A549 (cell line): ENCODE measurements at regions not wholly inside any gene's neighbourhood (a gene's known extent, or its start where the extent isn't known, plus 50 kb on each side); places are given as distances from the start of the nearest gene placed in this dataset.

ENCODE experiments used
- ATAC-seq, 2 experiments: fragments of 200-7000 bp in 1 of 2; fragments of >200 bp in 1 of 2; cut with Nextera tagmentation in 1 of 2; cut with Tn5 transposase in 1 of 2; 3 replicates each; pipeline versions ENCODE4 v1.8.0 to v1.9.1; 2018 to 2020; ENCODE audit warnings: mild to moderate bottlenecking in 1 of 2, moderate library complexity in 1 of 2
- CTCF ChIA-PET: fragments of 300-600 bp; sonication (Branson Sonifier 250); formaldehyde crosslinking; extraction: SDS; loops from one replicate; lab custom pipeline; 2021; ENCODE audit warnings: antibody characterized with exemption, inconsistent platforms; lab: Yijun Ruan, JAX
- POLR2A ChIA-PET: fragments of 350-600 bp; formaldehyde crosslinking; extraction: SDS; loops from one replicate; lab custom pipeline; 2021; ENCODE audit warnings: antibody characterized with exemption, inconsistent platforms; lab: Yijun Ruan, JAX
- DNase-seq, 2 experiments: peaks; one replicate each; pipeline versions ENCODE4 v3.0.0 to v3.0.0-alpha.2; 2011 to 2016; ENCODE audit warnings: low read depth in 1 of 2, low spot score in 1 of 2
- FAIRE-seq: peaks from 2 replicates; lab custom pipeline; 2011; peaks lifted over from hg19 to GRCh38; lab: Jason Lieb, UNC
- H3K27ac ChIP-seq, 2 experiments: fragments of >200 bp; sonication (Bioruptor Twin); formaldehyde crosslinking; 3 replicates each; pipeline ENCODE4 v1.5.1; 2016 to 2017
- H3K4me1 ChIP-seq: fragments of >200 bp; sonication (Bioruptor Twin); formaldehyde crosslinking; 3 replicates; pipeline ENCODE4 v1.6.1; 2016
- H3K4me2 ChIP-seq: fragments of >200 bp; sonication (Bioruptor Twin); formaldehyde crosslinking; 3 replicates; pipeline ENCODE4 v1.6.1; 2016
- H3K4me3 ChIP-seq: fragments of >200 bp; sonication (Bioruptor Twin); formaldehyde crosslinking; 3 replicates; pipeline ENCODE4 v1.5.1; 2016
- H3K9me3 ChIP-seq: fragments of >200 bp; sonication (Bioruptor Twin); formaldehyde crosslinking; 3 replicates; pipeline ENCODE4 v1.6.1; 2016
- CEBPB ChIP-seq, 2 experiments: fragments of >200 bp in 1 of 2; sonication (Bioruptor Twin) in 1 of 2; formaldehyde crosslinking in 1 of 2; IDR thresholded peaks; 2 replicates each; pipeline ENCODE4 v1.6.1; 2012 to 2016
- CHD4 ChIP-seq: fragments of 200-600 bp; sonication (generic); IDR thresholded peaks from 2 replicates; pipeline ENCODE4 v1.6.1; 2016; ENCODE audit warnings: antibody characterized with exemption, mild to moderate bottlenecking, borderline replicate concordance
- EP300 ChIP-seq, 2 experiments: fragments of >200 bp; sonication (Bioruptor Twin); formaldehyde crosslinking; IDR thresholded peaks; 2 replicates in 1 of 2; 3 replicates in 1 of 2; pipeline ENCODE4 v1.6.1; 2016 to 2017
- FOXS1 ChIP-seq: fragments of 250-450 bp; sonication (Bioruptor Pico); IDR thresholded peaks from 2 replicates; pipeline ENCODE4 v1.5.0; 2020; ENCODE audit warnings: mild to moderate bottlenecking, moderate library complexity
- HEYL ChIP-seq: fragments of 250-450 bp; sonication (Bioruptor Pico); IDR thresholded peaks from 2 replicates; pipeline ENCODE4 v1.8.0; 2021; ENCODE audit warnings: mild to moderate bottlenecking, moderate library complexity
- HOXB13 ChIP-seq: fragments of 250-450 bp; sonication (Bioruptor Pico); IDR thresholded peaks from 2 replicates; pipeline ENCODE4 v1.5.0; 2020; ENCODE audit warnings: low read depth, mild to moderate bottlenecking, moderate library complexity
- HOXB5 ChIP-seq: fragments of 250-450 bp; sonication (Bioruptor Pico); IDR thresholded peaks from 2 replicates; pipeline ENCODE4 v1.5.0; 2020; ENCODE audit warnings: mild to moderate bottlenecking, moderate library complexity
- JUN ChIP-seq, 2 experiments: fragments of >200 bp; sonication (Bioruptor Twin); formaldehyde crosslinking; IDR thresholded peaks; 2 replicates in 1 of 2; 3 replicates in 1 of 2; pipeline ENCODE4 v1.6.1; 2016 to 2017
- JUNB ChIP-seq: fragments of >200 bp; sonication (Bioruptor Twin); formaldehyde crosslinking; IDR thresholded peaks from 2 replicates; pipeline ENCODE4 v1.6.1; 2016
- KDM1A ChIP-seq: fragments of 200-600 bp; sonication (generic); IDR thresholded peaks from 2 replicates; pipeline ENCODE4 v1.6.1; 2016; ENCODE audit warnings: low read depth, mild to moderate bottlenecking
- KDM5A ChIP-seq: fragments of 200-600 bp; sonication (generic); IDR thresholded peaks from 2 replicates; pipeline ENCODE4 v1.6.1; 2016; ENCODE audit warnings: antibody characterized with exemption, mild to moderate bottlenecking
- MAFK ChIP-seq: fragments of 450-650 bp; IDR thresholded peaks from 2 replicates; pipeline ENCODE4 v1.6.1; 2014; ENCODE audit not compliant: partially characterized antibody
- MAZ ChIP-seq: fragments of 150-350 bp; IDR thresholded peaks from 2 replicates; pipeline ENCODE4 v1.6.1; 2014; ENCODE audit warnings: antibody characterized with exemption, low read depth, low read length, borderline replicate concordance
- MYC ChIP-seq: IDR thresholded peaks from 2 replicates; pipeline ENCODE4 v1.6.1; 2012; ENCODE audit warnings: mild to moderate bottlenecking, inconsistent platforms, low read length, improper control_type of control experiment, borderline replicate concordance
- NPAS2 ChIP-seq: fragments of 250-450 bp; sonication (Bioruptor Pico); IDR thresholded peaks from 2 replicates; pipeline ENCODE4 v1.8.0; 2022; ENCODE audit warnings: mild to moderate bottlenecking, moderate library complexity, borderline replicate concordance
- RARB ChIP-seq: fragments of 250-450 bp; sonication (Bioruptor Pico); IDR thresholded peaks from 2 replicates; pipeline ENCODE4 v1.8.0; 2021; ENCODE audit warnings: mild to moderate bottlenecking, moderate library complexity
- RCOR1 ChIP-seq: fragments of 150-350 bp; IDR thresholded peaks from 2 replicates; pipeline ENCODE4 v1.6.1; 2014; ENCODE audit warnings: antibody characterized with exemption, low read length, low read depth
- RFX5 ChIP-seq: fragments of 450-650 bp; IDR thresholded peaks from 2 replicates; pipeline ENCODE4 v1.7.1; 2014; ENCODE audit warnings: antibody characterized with exemption, mild to moderate bottlenecking, moderate library complexity
- SMC3 ChIP-seq: fragments of >200 bp; sonication (Bioruptor Twin); formaldehyde crosslinking; IDR thresholded peaks from 3 replicates; pipeline ENCODE4 v1.6.1; 2018; ENCODE audit warnings: inconsistent platforms
- TFCP2L1 ChIP-seq: fragments of 250-450 bp; sonication (Bioruptor Pico); IDR thresholded peaks from 2 replicates; pipeline ENCODE4 v1.5.0; 2021; ENCODE audit warnings: mild to moderate bottlenecking
- ZFP36 ChIP-seq: fragments of 450-650 bp; IDR thresholded peaks from 2 replicates; pipeline ENCODE4 v1.6.1; 2014; ENCODE audit warnings: borderline replicate concordance; ENCODE audit not compliant: partially characterized antibody
- WGBS: methylation state at CpG from one replicate; pipeline ENCODE4 v1.1.6; 2017; ENCODE audit errors: missing lambda C conversion rate; 5-methylcytosine and 5-hydroxymethylcytosine counted together
- TF ChIP-seq, protein P1 (sequence below): IDR thresholded peaks from 2 replicates; pipeline ENCODE4 v1.6.1; 2012
- TF ChIP-seq, protein P2 (sequence below): IDR thresholded peaks from 2 replicates; pipeline ENCODE4 v1.6.1; 2012; ENCODE audit warnings: low read depth, borderline replicate concordance
- TF ChIP-seq, protein P3 (sequence below): fragments of >200 bp; sonication (Bioruptor Twin); formaldehyde crosslinking; IDR thresholded peaks from 3 replicates; pipeline ENCODE4 v1.6.1; 2016
- TF ChIP-seq, protein P4 (sequence below): fragments of >200 bp; sonication (Bioruptor Twin); formaldehyde crosslinking; IDR thresholded peaks from 3 replicates; pipeline ENCODE4 v1.5.1; 2016
- TF ChIP-seq, protein P5 (sequence below): fragments of >200 bp; sonication (Bioruptor Twin); formaldehyde crosslinking; IDR thresholded peaks from 2 replicates; pipeline ENCODE4 v1.6.1; 2016

DNA sequence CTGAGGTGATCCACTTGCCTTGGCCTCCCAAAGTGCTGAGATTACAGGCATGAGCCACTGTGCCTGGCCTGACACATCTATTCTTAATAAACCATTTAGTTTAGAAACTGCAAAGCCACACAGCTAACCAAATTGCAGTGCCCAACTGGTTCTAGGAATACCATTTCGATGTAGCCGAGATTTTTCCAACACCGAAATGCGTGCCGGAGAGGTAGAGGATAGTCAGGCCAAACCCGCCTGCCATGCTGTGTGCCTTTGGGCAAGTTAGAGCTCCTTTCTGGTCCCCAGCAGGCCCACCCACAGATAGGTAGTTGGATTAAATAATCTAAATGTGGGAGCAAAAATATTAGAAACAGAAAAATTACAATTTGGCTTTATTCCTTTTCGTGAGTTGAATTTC is 254.4 kb downstream of the FOXD2 start:
- Histone ChIP-seq H3K4me2 (no peak overlapping the region), H3K9me3 (no peaks in the 10 kb centered on the region), H3K4me1 (no peaks in the 10 kb centered on the region), H3K4me3 (no peak overlapping the region), H3K27ac (no peak overlapping the region)
- no peak for ATAC-seq
- FAIRE-seq = no peak
- TF ChIP-seq CEBPB (IDR thresholded peaks at IDR 0.05) = no peak
- TF ChIP-seq KDM5A = no peak
- no peak for TF ChIP-seq JUN (IDR thresholded peaks at IDR 0.05)
- no peak for TF ChIP-seq HEYL
- TF ChIP-seq, protein P1, sequence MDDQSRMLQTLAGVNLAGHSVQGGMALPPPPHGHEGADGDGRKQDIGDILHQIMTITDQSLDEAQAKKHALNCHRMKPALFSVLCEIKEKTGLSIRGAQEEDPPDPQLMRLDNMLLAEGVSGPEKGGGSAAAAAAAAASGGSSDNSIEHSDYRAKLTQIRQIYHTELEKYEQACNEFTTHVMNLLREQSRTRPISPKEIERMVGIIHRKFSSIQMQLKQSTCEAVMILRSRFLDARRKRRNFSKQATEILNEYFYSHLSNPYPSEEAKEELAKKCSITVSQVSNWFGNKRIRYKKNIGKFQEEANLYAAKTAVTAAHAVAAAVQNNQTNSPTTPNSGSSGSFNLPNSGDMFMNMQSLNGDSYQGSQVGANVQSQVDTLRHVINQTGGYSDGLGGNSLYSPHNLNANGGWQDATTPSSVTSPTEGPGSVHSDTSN = no peak
- TF ChIP-seq, protein P2, sequence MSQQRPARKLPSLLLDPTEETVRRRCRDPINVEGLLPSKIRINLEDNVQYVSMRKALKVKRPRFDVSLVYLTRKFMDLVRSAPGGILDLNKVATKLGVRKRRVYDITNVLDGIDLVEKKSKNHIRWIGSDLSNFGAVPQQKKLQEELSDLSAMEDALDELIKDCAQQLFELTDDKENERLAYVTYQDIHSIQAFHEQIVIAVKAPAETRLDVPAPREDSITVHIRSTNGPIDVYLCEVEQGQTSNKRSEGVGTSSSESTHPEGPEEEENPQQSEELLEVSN = no peak
- TF ChIP-seq HOXB5 = no peak
- TF ChIP-seq TFCP2L1 (CRISPR knock-in tag) = no peak
- ChIA-PET POLR2A (no interaction called here), CTCF (interaction anchor here (0.9 to 1.5 kb wide), 2 partner anchors 14 to 18 kb away, joined by 3 to 7 read pairs; no protein-coding TSS in a partner anchor)
- WGBS = 88% methylated on average over 7 of the region's 7 CpGs
- no peak for DNase-seq

DNA sequence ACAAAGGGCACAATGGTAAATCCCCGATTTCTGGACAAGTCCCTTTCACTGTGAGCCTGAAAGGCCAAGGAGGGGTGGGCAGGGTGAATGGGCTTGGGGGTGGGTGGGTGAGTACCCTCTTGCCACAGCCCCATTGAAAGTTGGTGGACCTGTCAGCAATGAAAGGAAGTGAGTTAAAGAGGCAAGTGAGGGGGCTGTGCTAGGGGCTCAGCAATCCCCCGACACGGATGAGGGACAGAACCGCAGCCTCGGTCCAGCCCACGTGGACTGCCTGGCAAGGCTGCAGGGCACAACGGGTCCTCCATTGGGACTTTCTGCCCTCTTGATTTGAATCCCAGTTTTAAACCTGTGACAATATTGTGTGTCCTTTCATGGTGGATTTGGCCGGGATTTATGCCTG is 255.3 kb downstream of the FOXD2 start:
- 82% methylated on average over 7 of the region's 8 CpGs for WGBS
- no peaks in the 10 kb centered on the region for H3K4me1 ChIP-seq
- no peak for ATAC-seq
- TF ChIP-seq HOXB13 (no peak), NPAS2 (CRISPR knock-in tag) (no peak), MAFK (no peak), RCOR1 (no peak), MYC (no peak), SMC3 (no peak), EP300 (IDR thresholded peaks at IDR 0.05) (no peak), MAZ (no peak), HOXB5 (no peak), RARB (CRISPR knock-in tag) (no peak), KDM1A (no peak), ZFP36 (no peak), CHD4 (no peak), FOXS1 (CRISPR knock-in tag) (no peak), RFX5 (no peak), JUNB (no peak)
- TF ChIP-seq, protein P3, sequence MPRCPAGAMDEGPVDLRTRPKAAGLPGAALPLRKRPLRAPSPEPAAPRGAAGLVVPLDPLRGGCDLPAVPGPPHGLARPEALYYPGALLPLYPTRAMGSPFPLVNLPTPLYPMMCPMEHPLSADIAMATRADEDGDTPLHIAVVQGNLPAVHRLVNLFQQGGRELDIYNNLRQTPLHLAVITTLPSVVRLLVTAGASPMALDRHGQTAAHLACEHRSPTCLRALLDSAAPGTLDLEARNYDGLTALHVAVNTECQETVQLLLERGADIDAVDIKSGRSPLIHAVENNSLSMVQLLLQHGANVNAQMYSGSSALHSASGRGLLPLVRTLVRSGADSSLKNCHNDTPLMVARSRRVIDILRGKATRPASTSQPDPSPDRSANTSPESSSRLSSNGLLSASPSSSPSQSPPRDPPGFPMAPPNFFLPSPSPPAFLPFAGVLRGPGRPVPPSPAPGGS = no peak
- TF ChIP-seq, protein P4, sequence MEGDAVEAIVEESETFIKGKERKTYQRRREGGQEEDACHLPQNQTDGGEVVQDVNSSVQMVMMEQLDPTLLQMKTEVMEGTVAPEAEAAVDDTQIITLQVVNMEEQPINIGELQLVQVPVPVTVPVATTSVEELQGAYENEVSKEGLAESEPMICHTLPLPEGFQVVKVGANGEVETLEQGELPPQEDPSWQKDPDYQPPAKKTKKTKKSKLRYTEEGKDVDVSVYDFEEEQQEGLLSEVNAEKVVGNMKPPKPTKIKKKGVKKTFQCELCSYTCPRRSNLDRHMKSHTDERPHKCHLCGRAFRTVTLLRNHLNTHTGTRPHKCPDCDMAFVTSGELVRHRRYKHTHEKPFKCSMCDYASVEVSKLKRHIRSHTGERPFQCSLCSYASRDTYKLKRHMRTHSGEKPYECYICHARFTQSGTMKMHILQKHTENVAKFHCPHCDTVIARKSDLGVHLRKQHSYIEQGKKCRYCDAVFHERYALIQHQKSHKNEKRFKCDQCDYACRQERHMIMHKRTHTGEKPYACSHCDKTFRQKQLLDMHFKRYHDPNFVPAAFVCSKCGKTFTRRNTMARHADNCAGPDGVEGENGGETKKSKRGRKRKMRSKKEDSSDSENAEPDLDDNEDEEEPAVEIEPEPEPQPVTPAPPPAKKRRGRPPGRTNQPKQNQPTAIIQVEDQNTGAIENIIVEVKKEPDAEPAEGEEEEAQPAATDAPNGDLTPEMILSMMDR = no peak
- TF ChIP-seq, protein P2 = no peak
- TF ChIP-seq, protein P5, sequence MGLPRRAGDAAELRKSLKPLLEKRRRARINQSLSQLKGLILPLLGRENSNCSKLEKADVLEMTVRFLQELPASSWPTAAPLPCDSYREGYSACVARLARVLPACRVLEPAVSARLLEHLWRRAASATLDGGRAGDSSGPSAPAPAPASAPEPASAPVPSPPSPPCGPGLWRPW = no peak
- ChIA-PET POLR2A (no interaction called here), CTCF (interaction anchor here (1.5 kb wide), 1 partner anchor 18 kb away, joined by 7 read pairs; no protein-coding TSS in a partner anchor)
- FAIRE-seq = no peak
- H3K4me3 ChIP-seq = no peak overlapping the region
- H3K9me3 ChIP-seq = no peaks in the 10 kb centered on the region
- no peak overlapping the region for H3K27ac ChIP-seq
- no peak overlapping the region for H3K4me2 ChIP-seq
- no peak for DNase-seq
